ENCODE measurements at regions not wholly inside any gene's neighbourhood (a gene's known extent, or its start where the extent isn't known, plus 50 kb on each side); places are given as distances from the start of the nearest gene placed in this dataset.
A peak's percentile ranks its signal among the peaks of the same experiment; 100 is the strongest.

GRCh38 chr1:55864251-55864650 is 649.1 kb upstream of the USP24 start:
- POLR2A ChIA-PET, result no interaction called here
- no peak for DNase-seq (ENCODE audit: low spot score)
- TF ChIP-seq CTCF (conservative IDR thresholded peaks at IDR 0.05; ENCODE audit: low read length) (no peak), EZH2phosphoT487 (IDR thresholded peaks at IDR 0.05; ENCODE audit: borderline replicate concordance, low read depth, low read length) (no peak)
- H4K20me1 ChIP-seq (ENCODE audit: insufficient read depth, low read length), result no peaks in the 10 kb centered on the region
- no peaks in the 10 kb centered on the region for H3K4me1 ChIP-seq (ENCODE audit: insufficient read depth, low read length, poor library complexity, severe bottlenecking)
- H2AFZ ChIP-seq (ENCODE audit: low read length), result no peak overlapping the region
- no peak overlapping the region for H3K4me2 ChIP-seq (ENCODE audit: low read length)
- H3K27ac ChIP-seq (ENCODE audit: low read depth, low read length, poor library complexity, severe bottlenecking), result no peak overlapping the region
- no peak overlapping the region for H3K4me3 ChIP-seq (ENCODE audit: low read depth, low read length, poor library complexity, severe bottlenecking)
- no peaks in the 10 kb centered on the region for H3K79me2 ChIP-seq (ENCODE audit: insufficient read depth, low read depth, low read length)
- intact Hi-C loops (cut with micrococcal nuclease; ENCODE audit: unreplicated experiment), result no loop called here
- CTCF ChIA-PET (ENCODE audit: unreplicated experiment), result no interaction called here
- H3K9me3 ChIP-seq (ENCODE audit: low read length), result no peaks in the 10 kb centered on the region
- H3K9me2 ChIP-seq (ENCODE audit: insufficient read depth, low read length), result no peaks in the 10 kb centered on the region
- no TSS peak for BruUV-seq (replicated peaks)
- no peaks in the 10 kb centered on the region for H3K36me3 ChIP-seq (ENCODE audit: insufficient read depth, low read length)

GRCh38 chr1:55861676-55862340 is 646.6 kb upstream of the USP24 start:
- H2AFZ ChIP-seq (ENCODE audit: low read length), result no peak overlapping the region
- no peak overlapping the region for H3K4me2 ChIP-seq (ENCODE audit: low read length)
- H4K20me1 ChIP-seq (ENCODE audit: insufficient read depth, low read length), result no peaks in the 10 kb centered on the region
- intact Hi-C loops (cut with micrococcal nuclease; ENCODE audit: unreplicated experiment), result no loop called here
- no peaks in the 10 kb centered on the region for H3K9me3 ChIP-seq (ENCODE audit: low read length)
- no TSS peak for BruUV-seq (replicated peaks)
- no peaks in the 10 kb centered on the region for H3K9me2 ChIP-seq (ENCODE audit: insufficient read depth, low read length)
- H3K36me3 ChIP-seq (ENCODE audit: insufficient read depth, low read length), result no peaks in the 10 kb centered on the region
- H3K79me2 ChIP-seq (ENCODE audit: insufficient read depth, low read depth, low read length), result no peaks in the 10 kb centered on the region
- POLR2A ChIA-PET, result no interaction called here
- no peak overlapping the region for H3K27ac ChIP-seq (ENCODE audit: low read depth, low read length, poor library complexity, severe bottlenecking)
- DNase-seq (ENCODE audit: low spot score), result no peak
- no peaks in the 10 kb centered on the region for H3K4me1 ChIP-seq (ENCODE audit: insufficient read depth, low read length, poor library complexity, severe bottlenecking)
- TF ChIP-seq EZH2phosphoT487 (IDR thresholded peaks at IDR 0.05; ENCODE audit: borderline replicate concordance, low read depth, low read length) (no peak), CTCF (conservative IDR thresholded peaks at IDR 0.05; ENCODE audit: low read length) (no peak)
- no peak overlapping the region for H3K4me3 ChIP-seq (ENCODE audit: low read depth, low read length, poor library complexity, severe bottlenecking)
- CTCF ChIA-PET (ENCODE audit: unreplicated experiment), result no interaction called here

- no TSS peak for BruUV-seq (replicated peaks)
- intact Hi-C loops (cut with micrococcal nuclease; ENCODE audit: unreplicated experiment), result no loop called here
- Histone ChIP-seq H3K79me2 (ENCODE audit: insufficient read depth, low read depth, low read length) (no peaks in the 10 kb centered on the region), H3K4me2 (ENCODE audit: low read length) (no peak overlapping the region), H2AFZ (ENCODE audit: low read length) (no peak overlapping the region), H3K36me3 (ENCODE audit: insufficient read depth, low read length) (no peaks in the 10 kb centered on the region), H3K4me1 (ENCODE audit: insufficient read depth, low read length, poor library complexity, severe bottlenecking) (no peaks in the 10 kb centered on the region), H4K20me1 (ENCODE audit: insufficient read depth, low read length) (no peaks in the 10 kb centered on the region), H3K9me3 (ENCODE audit: low read length) (no peaks in the 10 kb centered on the region), H3K27ac (ENCODE audit: low read depth, low read length, poor library complexity, severe bottlenecking) (no peak overlapping the region), H3K9me2 (ENCODE audit: insufficient read depth, low read length) (no peaks in the 10 kb centered on the region), H3K4me3 (ENCODE audit: low read depth, low read length, poor library complexity, severe bottlenecking) (no peak overlapping the region)
- TF ChIP-seq CTCF (conservative IDR thresholded peaks at IDR 0.05; ENCODE audit: low read length) (0 out of 2 replicates have a peak, but pooled peaks have one; percentile 22), EZH2phosphoT487 (IDR thresholded peaks at IDR 0.05; ENCODE audit: borderline replicate concordance, low read depth, low read length) (no peak)
- POLR2A ChIA-PET, result no interaction called here
- DNase-seq (ENCODE audit: low spot score), result no peak
- CTCF ChIA-PET (ENCODE audit: unreplicated experiment), result no interaction called here
Measured at GRCh38 chr1:55860798-55861519, 645.8 kb upstream of the USP24 start.
